ENCODE measurements at regions not wholly inside any gene's neighbourhood (a gene's known extent, or its start where the extent isn't known, plus 50 kb on each side); places are given as distances from the start of the nearest gene placed in this dataset.
"Not testable (repeated sequence)": the region's sequence is repeated elsewhere in the genome, so short reads cannot be mapped to it uniquely, and the experiment has no call there.

DNA sequence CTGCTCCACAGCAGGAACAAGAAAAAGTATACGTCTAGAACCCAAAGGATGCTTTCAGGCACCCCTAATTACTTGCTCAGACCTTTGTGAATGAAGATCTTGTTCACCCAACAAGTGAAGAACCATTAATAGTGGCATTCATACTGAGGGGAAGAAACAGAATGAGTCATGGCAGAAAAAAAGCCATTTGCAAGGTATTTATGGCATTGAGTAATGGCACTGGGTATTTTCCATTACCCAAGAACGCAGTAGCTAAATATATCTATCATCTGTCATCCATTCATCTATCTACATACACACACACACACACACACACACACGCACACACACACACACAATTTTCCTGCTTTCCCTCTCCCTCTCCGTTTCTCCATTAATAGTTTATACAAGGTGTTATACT lies 56.4 kb upstream of the XIRP2 start:
- intact Hi-C loops (cut with micrococcal nuclease): no loop called here
- no peak for ATAC-seq
- DNase-seq: no peak

DNA sequence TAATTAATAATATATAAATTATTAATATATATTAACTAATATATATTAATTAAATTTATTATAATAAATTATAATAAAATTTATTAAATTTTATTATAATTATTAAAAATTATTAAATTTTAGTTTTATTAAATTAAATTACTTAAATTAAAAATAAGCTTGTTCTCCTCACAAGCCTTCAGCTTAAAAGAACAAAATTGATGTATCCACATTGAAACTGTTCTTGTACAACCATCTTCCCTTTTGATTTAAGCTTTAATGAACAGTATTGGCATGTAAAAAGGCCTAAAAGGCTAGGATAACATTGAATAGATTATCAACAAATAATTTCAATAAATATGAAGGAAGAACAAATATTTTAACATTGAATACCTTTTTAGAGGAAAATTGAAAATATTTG lies 62.4 kb upstream of the XIRP2 start:
- DNase-seq (no peak), ATAC-seq (no peak)
- intact Hi-C loops (cut with micrococcal nuclease): no loop called here

DNA sequence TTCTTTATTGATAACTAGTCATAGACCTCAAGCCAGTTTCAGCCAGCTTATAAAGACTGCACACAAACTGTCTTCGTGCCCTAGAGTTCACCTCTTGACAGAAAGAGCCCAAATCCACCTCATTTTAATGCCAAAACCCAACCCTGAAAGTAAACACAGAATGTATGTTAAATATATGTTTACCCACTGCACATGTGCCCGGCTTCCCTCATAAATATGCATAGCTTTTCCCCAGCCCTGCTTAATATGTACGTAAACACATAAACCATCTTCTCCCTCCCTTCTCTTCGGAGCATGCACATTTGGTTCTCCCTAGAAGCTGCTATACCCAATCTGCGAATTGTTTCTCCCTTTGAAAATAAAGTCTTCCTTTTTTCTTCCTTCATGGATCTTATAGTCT lies 73.9 kb upstream of the XIRP2 start:
- ATAC-seq (no peak), DNase-seq (no peak)
- intact Hi-C loops (cut with micrococcal nuclease): no loop called here

DNA sequence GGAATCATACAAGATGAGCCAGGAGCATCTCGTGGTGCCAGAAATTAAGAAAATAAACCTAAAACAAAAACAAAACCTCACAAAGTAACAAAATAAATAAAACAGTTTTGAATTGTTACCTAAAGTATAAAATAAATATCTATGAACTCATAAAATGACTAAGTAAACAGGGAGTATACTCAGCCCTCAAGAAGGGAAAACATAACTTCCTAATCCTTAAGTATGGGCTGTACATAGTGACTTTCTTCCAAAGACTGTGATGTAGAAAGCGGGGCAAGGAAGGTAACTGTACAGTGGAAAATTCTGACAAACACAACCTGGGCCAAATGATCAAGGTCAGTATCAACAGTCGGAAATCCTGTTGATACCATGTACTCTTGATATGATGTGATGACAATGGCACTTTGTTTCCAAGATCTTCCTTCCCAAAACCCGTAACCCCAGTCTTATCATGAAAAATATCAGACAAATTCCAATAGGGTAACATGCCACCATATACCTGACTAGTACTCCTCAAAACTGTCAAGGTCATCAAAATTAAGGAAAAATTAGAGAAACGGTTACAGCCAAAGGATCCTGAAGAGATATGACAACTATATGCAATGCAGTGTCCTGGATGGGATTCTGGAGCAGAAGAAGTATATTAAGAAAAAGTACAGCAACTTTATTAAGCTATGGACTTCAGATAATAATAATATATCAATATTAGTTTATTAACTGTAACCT lies 76.0 kb upstream of the XIRP2 start:
- intact Hi-C loops (cut with micrococcal nuclease): no loop called here
- no peak for DNase-seq
- no peak for ATAC-seq

DNA sequence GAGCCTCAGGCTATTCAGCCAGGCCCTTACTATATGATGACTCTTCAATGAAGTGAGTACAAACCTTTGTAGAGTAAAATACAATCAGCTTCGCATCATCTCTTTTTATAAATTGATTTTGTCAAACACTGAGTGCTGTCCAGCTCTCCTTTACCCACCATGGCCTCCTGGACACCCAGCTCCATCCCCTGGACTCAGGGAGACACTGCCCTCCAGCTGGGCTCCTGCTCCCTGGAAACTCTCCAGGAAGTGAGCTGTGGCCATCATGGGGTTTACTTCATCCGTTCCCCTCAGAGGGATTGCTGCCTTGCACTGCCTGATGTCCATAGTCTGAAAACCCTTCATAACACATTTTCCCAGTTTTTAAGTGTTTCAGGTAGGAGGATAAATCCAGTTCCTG lies 82.5 kb upstream of the XIRP2 start:
- ATAC-seq: no peak
- intact Hi-C loops (cut with micrococcal nuclease): no loop called here

DNA sequence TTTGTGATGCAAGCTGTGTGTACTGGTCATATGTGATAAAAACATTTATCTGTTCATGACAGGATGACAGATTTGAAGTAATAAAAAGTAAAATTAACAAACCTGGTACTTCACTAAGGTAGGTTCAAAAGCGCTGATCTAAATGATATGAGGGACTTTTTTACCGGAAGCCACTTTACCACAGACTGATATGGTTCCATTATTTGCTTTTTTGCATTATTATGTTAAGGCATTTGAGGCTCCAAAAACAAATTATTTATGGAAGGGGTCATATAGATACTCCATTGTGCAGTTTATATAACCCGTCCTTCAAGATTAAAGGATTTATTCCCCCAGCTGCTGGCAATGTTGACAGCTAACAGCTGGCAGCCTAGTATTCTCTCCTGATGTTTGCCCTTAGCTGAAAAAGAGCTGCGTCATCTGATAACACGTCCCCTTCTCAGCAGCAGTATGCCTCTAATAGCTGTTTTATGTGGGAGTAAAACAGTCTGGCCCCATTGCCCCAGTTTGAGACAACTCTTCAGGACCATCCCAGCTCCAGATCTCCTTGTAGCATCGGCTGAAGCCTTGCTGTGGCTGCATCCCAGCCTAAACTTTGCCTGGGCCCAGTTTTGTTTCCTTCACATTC lies 84.8 kb upstream of the XIRP2 start:
- ATAC-seq (no peak), DNase-seq (no peak)
- intact Hi-C loops (cut with micrococcal nuclease): no loop called here

More for the DNA sequence above, 82.5 kb upstream of the XIRP2 start:
- no peak for DNase-seq

DNA sequence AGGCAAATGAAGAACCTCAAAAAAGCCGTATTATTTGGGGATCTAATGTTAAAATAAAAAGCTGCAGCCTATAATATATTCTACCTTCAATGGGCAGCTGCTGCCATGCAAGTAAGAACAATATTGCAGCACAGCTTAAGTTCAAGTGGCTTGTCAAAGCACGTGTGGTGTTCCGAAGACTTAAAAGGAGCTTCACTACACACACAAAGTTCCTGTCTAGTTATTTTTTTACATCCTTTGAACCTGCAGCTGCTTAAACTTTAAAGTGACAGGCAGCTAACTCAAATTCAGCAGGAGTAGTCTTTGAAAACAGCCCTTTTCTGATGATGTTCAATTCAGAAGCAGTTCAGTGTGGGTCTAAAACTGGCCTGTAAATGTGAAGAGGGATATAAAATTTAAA lies 85.8 kb upstream of the XIRP2 start:
- no peak for ATAC-seq
- DNase-seq: no peak
- intact Hi-C loops (cut with micrococcal nuclease): no loop called here

DNA sequence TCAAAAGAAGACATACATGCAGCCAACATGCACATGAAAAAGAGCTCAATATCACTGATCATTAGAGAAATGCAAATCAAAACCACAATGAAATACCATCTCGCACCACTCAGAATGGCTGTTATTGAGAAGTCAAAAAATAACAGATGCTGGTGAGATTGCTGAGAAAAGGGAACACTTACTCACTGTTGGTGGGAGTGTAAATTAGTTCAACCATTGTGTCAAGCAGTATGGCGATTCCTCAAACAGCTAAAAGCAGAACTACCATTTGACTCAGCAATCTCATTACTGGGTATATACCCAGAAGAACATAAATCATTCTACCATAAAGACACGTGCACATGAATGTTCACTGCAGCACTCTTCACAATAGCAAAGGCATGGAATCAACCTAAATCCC lies 95.5 kb upstream of the XIRP2 start:
- ATAC-seq (no peak), DNase-seq (no peak)
- intact Hi-C loops (cut with micrococcal nuclease): no loop called here

DNA sequence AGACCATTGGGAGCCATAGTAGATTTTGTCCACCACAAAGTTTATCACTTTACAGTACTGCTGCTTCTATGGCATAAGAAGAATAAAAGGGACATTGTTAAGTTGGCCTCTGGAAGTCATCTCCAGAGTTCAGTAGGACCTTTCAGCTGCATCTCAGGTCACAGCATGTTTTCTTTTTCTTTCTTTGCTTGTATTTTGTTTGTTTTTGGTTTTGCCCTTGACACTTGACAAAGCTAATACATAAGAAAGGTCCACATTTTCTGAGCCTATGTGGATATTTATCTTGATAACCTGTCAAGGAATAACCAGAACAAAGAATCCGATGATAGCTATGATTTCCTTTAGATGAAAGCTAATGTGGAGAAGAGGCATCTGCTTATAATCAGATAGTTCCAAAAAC lies 101.6 kb upstream of the XIRP2 start:
- intact Hi-C loops (cut with micrococcal nuclease): no loop called here
- no peak for ATAC-seq
- no peak for DNase-seq

DNA sequence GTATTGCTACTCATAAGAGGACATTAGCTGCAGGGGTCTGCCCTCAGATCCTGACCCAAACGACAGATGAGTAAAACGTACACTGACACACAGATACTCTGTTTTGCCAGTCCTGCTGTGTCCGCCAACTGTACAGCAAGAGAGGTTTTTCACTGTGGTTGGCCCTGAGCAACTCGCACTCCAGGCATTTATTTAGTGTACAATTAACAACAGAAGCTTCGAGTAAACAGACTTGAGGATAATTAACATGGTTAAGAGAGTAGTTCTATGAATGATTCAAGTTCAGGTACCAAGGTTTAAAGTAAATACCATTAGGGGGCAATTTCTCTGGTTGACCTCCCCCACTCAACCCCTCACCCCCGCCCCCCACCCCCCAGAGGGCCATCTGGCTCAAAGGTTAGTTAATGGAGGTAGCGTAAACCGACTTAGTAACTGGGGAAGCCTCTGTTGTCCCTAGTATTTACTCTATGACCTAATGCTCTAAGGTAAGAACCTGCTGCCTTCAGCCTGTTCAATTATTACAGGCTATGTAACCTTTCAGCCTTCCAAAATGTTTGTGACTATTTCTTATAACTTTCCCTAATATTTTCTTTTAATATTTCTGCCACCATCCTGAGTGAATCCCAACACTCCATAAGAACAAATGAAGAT lies 103.9 kb upstream of the XIRP2 start:
- ATAC-seq (no peak), DNase-seq (no peak)
- intact Hi-C loops (cut with micrococcal nuclease): no loop called here

DNA sequence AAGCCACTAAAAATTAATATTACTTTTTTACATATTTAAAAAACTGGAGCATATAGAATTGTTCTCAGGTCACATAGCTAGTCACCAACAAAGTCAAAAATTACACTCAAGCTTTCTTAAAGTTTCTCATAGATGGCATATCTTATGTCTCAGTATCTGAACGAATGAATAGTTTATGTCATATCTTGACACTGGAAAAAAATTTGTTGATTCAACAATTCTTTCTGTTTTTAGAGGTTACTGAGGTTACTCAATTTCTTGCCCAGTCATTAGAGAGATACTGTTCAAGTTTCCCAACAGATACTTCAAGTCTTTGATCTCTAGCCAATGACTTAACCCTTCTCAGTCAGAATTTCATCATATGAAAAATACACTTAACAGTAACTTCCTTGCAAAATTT lies 113.1 kb upstream of the XIRP2 start:
- ATAC-seq (no peak), DNase-seq (no peak)
- intact Hi-C loops (cut with micrococcal nuclease): no loop called here

DNA sequence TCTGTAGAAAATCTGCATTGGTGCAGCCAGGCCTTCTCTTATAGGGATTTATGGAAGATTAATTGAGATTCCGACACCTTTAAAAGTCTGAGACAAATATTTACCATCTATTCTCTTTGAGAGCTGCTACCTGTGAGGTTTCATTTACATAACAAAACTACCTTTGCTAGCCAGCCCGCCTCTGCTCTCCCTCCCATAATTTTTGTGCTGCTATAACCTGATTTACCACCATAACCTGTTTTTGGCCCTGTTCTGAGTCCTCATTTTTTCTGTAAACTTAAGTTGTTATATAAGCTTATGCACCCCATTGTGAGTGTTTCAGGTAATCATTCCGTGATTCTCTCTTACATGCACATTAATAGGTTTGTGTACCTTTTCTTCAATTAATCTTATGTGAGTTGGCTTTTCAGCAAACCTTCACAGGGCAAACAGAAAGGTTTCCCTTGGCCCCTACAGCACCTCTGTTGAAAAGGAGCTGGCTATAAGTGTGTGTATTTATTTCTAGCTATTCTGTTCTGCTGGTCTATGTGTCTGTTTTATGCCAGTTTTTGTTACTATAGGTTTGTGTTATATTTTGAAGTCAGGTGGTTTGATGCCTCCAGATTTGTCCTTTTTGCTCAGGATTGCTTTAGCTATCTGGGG lies 114.9 kb upstream of the XIRP2 start:
- no peak for DNase-seq
- intact Hi-C loops (cut with micrococcal nuclease): no loop called here
- no peak for ATAC-seq

DNA sequence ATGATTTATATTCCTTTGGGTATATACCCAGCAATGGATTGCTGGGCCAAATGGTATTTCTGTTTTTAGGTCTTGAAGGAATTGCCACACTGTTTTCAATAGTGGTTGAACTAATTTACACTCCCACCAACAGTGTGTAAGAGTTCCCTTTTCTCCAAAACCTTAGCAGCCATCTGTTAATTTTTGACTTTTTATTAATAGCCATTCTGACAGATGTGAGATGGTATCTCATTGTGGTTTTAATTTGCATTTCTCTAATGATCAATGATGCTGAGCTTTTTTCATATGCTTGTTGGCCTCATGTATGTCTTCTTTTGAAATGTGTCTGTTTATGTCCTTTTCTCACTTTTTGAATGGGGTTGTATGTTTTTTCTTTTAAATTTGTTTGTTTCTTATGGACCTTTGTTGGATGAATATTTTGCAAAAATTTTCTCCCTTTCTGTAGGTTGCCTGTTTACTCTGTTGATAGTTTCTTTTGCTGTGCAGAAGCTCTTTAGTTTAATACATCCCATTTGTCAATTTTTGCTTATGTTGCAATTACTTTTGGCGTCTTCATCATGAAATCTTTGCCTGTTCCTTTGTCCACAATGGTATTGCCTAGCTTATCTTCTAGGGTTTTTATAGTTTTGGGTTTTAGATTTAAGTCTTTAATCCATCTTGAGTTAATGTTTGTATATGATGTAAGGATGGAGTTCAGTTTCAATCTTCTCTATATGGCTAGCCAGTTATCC lies 119.7 kb upstream of the XIRP2 start:
- intact Hi-C loops (cut with micrococcal nuclease): no loop called here

DNA sequence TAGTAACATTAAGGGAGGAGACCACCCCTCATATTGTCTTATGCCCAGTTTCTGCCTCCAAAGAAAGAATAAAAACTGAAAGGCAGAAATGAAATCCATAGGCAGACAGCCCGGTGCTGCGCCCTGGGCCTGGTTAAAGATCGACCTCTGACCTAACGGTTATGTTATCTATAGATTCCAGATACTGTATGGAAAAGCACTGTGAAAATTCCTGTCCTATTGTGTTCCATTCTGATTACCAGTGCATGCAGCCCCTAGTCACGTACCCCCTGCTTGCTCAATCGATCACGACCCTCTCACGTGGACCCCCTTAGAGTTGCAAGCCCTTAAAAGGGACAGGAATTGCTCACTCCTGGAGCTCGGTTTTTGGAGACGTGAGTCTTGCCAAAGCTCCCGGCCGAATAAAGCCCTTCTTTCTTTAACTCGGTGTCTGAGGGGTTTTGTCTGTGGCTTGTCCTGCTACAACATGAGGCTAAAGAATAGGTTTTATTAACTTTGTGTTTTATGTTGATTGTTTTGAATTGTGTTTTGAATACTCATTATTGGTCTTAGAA lies 121.4 kb upstream of the XIRP2 start:
- intact Hi-C loops (cut with micrococcal nuclease); DNase-seq; ATAC-seq: not testable (repeated sequence)

More for the DNA sequence above, 119.7 kb upstream of the XIRP2 start:
- DNase-seq: no peak
- ATAC-seq: no peak

DNA sequence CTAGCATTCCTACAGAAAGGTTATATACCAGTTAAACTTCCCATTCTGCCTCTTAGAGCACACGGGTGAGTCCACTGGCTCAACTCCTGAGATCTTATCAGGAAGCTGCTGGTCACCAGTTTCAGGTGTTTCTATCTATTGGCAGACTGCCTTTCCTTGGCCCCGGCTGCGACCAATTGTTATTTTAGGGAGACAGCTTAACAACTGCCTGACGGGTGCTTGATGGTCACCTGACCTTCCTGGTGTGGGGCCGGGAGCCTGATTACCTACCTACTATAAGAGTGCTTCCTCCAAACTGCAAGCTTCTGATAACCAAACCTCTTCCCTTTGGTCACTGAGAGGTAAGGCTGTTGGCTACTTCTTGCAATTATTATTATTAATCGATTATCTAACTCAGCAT lies 122.1 kb upstream of the XIRP2 start:
- DNase-seq: no peak
- intact Hi-C loops (cut with micrococcal nuclease): no loop called here
- no peak for ATAC-seq

DNA sequence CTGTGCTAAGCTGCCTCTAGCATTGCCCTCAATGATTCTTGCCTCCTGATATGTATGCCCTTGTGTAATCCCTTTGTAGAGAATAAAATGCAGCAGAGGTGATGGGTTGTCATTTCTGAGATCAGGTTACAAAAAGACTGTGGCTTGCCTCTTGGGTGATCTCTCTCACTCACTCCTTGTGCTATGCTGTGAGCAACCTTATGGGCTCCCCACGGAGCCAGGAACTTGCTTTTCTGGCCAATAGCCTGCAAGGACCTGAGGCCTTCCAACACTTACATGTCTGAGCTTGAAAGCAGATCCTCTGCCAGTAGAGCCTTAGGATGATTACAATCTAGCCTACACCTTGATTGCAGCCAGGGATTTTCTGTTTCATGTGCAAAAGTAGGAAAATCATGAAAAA lies 123.1 kb upstream of the XIRP2 start:
- intact Hi-C loops (cut with micrococcal nuclease): no loop called here
- ATAC-seq (no peak), DNase-seq (no peak)

DNA sequence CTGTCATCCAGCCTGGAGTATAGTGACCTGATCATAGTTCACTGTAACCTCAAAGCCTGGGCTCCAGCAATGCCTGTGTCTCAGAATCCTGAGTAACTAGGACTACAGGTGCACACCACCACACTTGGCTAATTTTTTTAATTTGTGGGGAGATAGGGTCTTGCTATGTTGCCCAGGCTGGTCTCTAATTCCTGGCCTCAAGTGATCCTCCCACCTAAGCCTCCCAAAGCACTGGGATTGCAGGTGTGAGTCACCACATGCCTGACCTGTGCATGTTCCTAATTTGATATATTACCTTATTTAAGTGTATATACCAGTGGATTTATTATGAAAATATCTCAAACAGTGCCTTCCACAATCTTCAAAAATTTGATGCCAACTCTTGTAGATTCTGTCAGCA lies 123.6 kb upstream of the XIRP2 start:
- ATAC-seq (no peak), DNase-seq (no peak)

DNA sequence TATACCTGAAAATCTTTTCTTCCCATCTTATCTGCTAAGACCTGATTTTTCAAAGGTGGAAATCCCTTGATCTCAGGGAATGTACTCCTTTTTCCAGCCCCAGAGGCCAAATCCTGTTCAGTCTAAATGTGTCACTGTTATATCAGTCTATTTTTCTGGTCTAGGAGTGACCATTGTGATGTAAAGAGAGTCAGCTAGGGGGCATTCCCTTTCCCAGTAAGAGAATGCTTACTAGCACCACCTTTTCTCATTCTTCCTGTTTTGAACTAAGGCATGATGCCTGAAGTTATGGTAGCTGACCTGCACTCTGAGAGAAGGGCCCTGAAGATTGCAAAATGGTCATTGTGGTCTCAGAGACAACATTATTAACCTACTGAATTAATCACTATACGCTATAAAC lies 124.1 kb upstream of the XIRP2 start:
- ATAC-seq: no peak
- no peak for DNase-seq
- intact Hi-C loops (cut with micrococcal nuclease): no loop called here

More for the DNA sequence above, 123.6 kb upstream of the XIRP2 start:
- intact Hi-C loops (cut with micrococcal nuclease): no loop called here

DNA sequence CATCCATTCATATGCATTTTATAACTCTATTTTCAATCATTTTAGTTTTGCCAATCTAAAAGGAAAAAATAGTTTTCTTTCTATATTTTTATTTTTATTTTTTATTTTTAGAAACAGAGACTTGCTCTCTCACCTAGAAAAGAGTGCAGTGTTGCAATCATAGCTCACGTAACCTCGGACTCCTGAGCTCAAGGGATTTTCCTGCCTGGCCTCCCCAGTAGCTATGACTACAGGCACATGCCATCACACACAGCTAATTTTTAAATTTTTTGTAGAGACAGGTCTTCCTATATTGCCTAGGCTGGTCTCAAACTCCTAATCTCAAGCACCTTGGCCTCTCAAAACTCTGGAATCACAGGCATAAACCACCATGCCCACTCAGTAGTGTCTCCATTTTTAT lies 125.5 kb upstream of the XIRP2 start:
- ATAC-seq (no peak), DNase-seq (no peak)
- intact Hi-C loops (cut with micrococcal nuclease): no loop called here
